Hepatocyte (in vitro differentiated cells): ENCODE measurements at regions not wholly inside any gene's neighbourhood (a gene's known extent, or its start where the extent isn't known, plus 50 kb on each side); places are given as distances from the start of the nearest gene placed in this dataset.

Source experiments
- DNase-seq: peaks from one replicate; pipeline ENCODE4 v3.0.0-alpha.2; 2016; ENCODE audit warnings: low spot score
- H2AFZ ChIP-seq: fragments of 200-600 bp; sonication (generic); 2 replicates; pipeline ENCODE4 v1.6.0; 2016; ENCODE audit warnings: antibody characterized with exemption, mild to moderate bottlenecking
- H3K27ac ChIP-seq: fragments of 200-600 bp; sonication (generic); 2 replicates; pipeline ENCODE4 v1.5.1; 2016; ENCODE audit warnings: mild to moderate bottlenecking
- H3K27me3 ChIP-seq: fragments of 200-600 bp; sonication (generic); 2 replicates; pipeline ENCODE4 v1.6.1; 2016
- H3K36me3 ChIP-seq: fragments of 200-600 bp; sonication (generic); replicated peaks from 2 replicates; pipeline ENCODE4 v1.5.1; 2016; ENCODE audit warnings: low read depth; ENCODE audit not compliant: insufficient read depth
- H3K4me1 ChIP-seq: fragments of 200-600 bp; sonication (generic); 2 replicates; pipeline ENCODE4 v1.5.1; 2016; ENCODE audit warnings: mild to moderate bottlenecking, moderate library complexity; ENCODE audit not compliant: insufficient read depth
- H3K4me2 ChIP-seq: fragments of 200-600 bp; sonication (generic); 2 replicates; pipeline ENCODE4 v1.6.0; 2016
- H3K4me3 ChIP-seq: fragments of 200-600 bp; sonication (generic); 2 replicates; pipeline ENCODE4 v1.5.1; 2016; ENCODE audit warnings: mild to moderate bottlenecking
- H3K79me2 ChIP-seq: fragments of 200-600 bp; sonication (generic); 2 replicates; pipeline ENCODE4 v1.6.0; 2017; ENCODE audit warnings: mild to moderate bottlenecking
- H3K9me2 ChIP-seq: fragments of 200-600 bp; sonication (generic); replicated peaks from 2 replicates; pipeline ENCODE4 v1.6.0; 2017; ENCODE audit warnings: mild to moderate bottlenecking; ENCODE audit not compliant: insufficient read depth
- H3K9me3 ChIP-seq: fragments of 200-600 bp; sonication (generic); 2 replicates; pipeline ENCODE4 v1.5.1; 2016; ENCODE audit warnings: low read depth, mild to moderate bottlenecking
- H4K20me1 ChIP-seq: fragments of 200-600 bp; sonication (generic); 2 replicates; pipeline ENCODE4 v1.6.0; 2016; ENCODE audit warnings: mild to moderate bottlenecking; ENCODE audit not compliant: insufficient read depth, poor library complexity, severe bottlenecking
- CTCF ChIP-seq: fragments of 200-600 bp; sonication (generic); IDR thresholded peaks from 2 replicates; pipeline ENCODE4 v1.5.1; 2016; ENCODE audit warnings: antibody characterized with exemption, mild to moderate bottlenecking; ENCODE audit not compliant: poor library complexity
- EZH2 ChIP-seq: fragments of 200-600 bp; sonication (generic); IDR thresholded peaks from 2 replicates; pipeline ENCODE4 v1.6.1; 2016; ENCODE audit warnings: antibody characterized with exemption, mild to moderate bottlenecking, borderline replicate concordance
- EZH2phosphoT487 ChIP-seq: fragments of 200-600 bp; sonication (generic); IDR thresholded peaks from one replicate; pipeline ENCODE4 v1.6.1; 2018; ENCODE audit warnings: antibody characterized with exemption, mild to moderate bottlenecking, low read depth, moderate library complexity; ENCODE audit not compliant: unreplicated experiment, severe bottlenecking
- WGBS: methylation state at CpG from one replicate; pipeline ENCODE4 v1.1.6; 2016; ENCODE audit warnings: low lambda C conversion rate; ENCODE audit errors: missing lambda C conversion rate; 5-methylcytosine and 5-hydroxymethylcytosine counted together

- Histone ChIP-seq H3K27me3 (no peaks in the 10 kb centered on the region), H3K4me2 (no peak overlapping the region), H3K4me3 (no peak overlapping the region), H2AFZ (no peak overlapping the region), H4K20me1 (no peaks in the 10 kb centered on the region), H3K9me2 (no peaks in the 10 kb centered on the region), H3K79me2 (no peaks in the 10 kb centered on the region), H3K27ac (no peak overlapping the region), H3K4me1 (no peaks in the 10 kb centered on the region), H3K9me3 (no peaks in the 10 kb centered on the region), H3K36me3 (no peaks in the 10 kb centered on the region)
- TF ChIP-seq CTCF (no peak), EZH2 (no peak), EZH2phosphoT487 (no peak)
- WGBS = 80% methylated on average over 1 of the region's 1 CpG
- DNase-seq = no peak
These were observed 761.1 kb upstream of the CDH10 start for GRCh38 chr5:25405850-25406249.

- no peaks in the 10 kb centered on the region for H4K20me1 ChIP-seq
- no peaks in the 10 kb centered on the region for H3K36me3 ChIP-seq
- TF ChIP-seq CTCF (no peak), EZH2phosphoT487 (no peak), EZH2 (no peak)
- no peak for DNase-seq
- H3K4me1 ChIP-seq = no peaks in the 10 kb centered on the region
- no peaks in the 10 kb centered on the region for H3K9me3 ChIP-seq
- no peaks in the 10 kb centered on the region for H3K79me2 ChIP-seq
- no peak overlapping the region for H3K4me3 ChIP-seq
- H3K9me2 ChIP-seq = no peaks in the 10 kb centered on the region
- no peaks in the 10 kb centered on the region for H3K27me3 ChIP-seq
- no peak overlapping the region for H3K27ac ChIP-seq
- H2AFZ ChIP-seq = no peak overlapping the region
- H3K4me2 ChIP-seq = no peak overlapping the region
- WGBS = 91% methylated on average over 1 of the region's 1 CpG
These were observed 755.2 kb upstream of the CDH10 start for GRCh38 chr5:25399878-25400480.

DNA sequence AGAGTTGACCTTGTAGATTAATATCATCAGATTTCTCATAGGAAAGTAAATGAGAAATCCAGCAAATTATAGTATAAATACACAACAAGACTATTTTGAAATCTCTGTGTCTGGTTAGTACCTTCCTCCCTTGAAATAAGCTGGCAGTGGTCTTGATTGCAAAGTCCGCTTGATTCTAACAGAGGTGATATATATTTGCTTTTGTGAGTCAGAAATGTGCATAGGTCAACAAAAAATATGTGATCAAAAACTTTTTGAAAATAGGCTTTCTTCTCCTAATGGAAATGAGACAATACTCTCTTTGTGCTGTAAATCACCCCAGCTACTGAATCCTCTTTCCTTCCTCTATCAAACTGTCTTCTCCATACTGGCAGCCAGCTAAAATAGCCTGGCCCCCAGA is 749.2 kb upstream of the CDH10 start:
- no peak overlapping the region for H3K27ac ChIP-seq

More for the DNA sequence above, 749.2 kb upstream of the CDH10 start:
- Histone ChIP-seq H3K4me3 (no peak overlapping the region), H3K27me3 (no peaks in the 10 kb centered on the region), H3K79me2 (no peaks in the 10 kb centered on the region), H3K4me2 (no peak overlapping the region), H3K9me3 (no peaks in the 10 kb centered on the region), H2AFZ (no peak overlapping the region), H3K4me1 (no peaks in the 10 kb centered on the region), H4K20me1 (no peaks in the 10 kb centered on the region), H3K9me2 (no peaks in the 10 kb centered on the region), H3K36me3 (no peaks in the 10 kb centered on the region)
- TF ChIP-seq EZH2 (no peak), EZH2phosphoT487 (no peak), CTCF (no peak)
- 88% methylated on average over 1 of the region's 1 CpG for WGBS
- no peak for DNase-seq
